ENCODE measurements at regions not wholly inside any gene's neighbourhood (a gene's known extent, or its start where the extent isn't known, plus 50 kb on each side); places are given as distances from the start of the nearest gene placed in this dataset.
"Not testable (repeated sequence)": the region's sequence is repeated elsewhere in the genome, so short reads cannot be mapped to it uniquely, and the experiment has no call there.

- Histone ChIP-seq H3K4me3 (ENCODE audit: insufficient read depth, low read depth, low read length) (peak overlapping the region; percentile 64), H3K4ac (ENCODE audit: low read depth, low read length) (peak overlapping the region; percentile 99), H3K14ac (replicated peaks; ENCODE audit: low read depth, low read length) (peak overlapping the region; percentile 99), H2BK20ac (ENCODE audit: low read depth, low read length) (peak overlapping the region; percentile 91; the same call in 1 of the 2 replicates), H3K23ac (ENCODE audit: low read depth, low read length) (peak overlapping the region; percentile 99), H3K18ac (ENCODE audit: low read depth, low read length) (peak overlapping the region; percentile 99), H3K56ac (ENCODE audit: extremely low read depth, insufficient read depth, low read length) (peak overlapping the region; percentile 90), H2AK5ac (ENCODE audit: low read depth, low read length) (peak overlapping the region; percentile 98), H3K4me2 (ENCODE audit: low read depth, low read length) (peak overlapping the region; percentile 31), H3K9ac (ENCODE audit: low read depth, low read length) (peak overlapping the region; percentile 100), H4K91ac (ENCODE audit: insufficient read depth, low read depth, low read length) (peak overlapping the region; percentile 94), H3K27ac (ENCODE audit: insufficient read depth, low read length) (peak overlapping the region; percentile 97), H4K5ac (ENCODE audit: low read depth, low read length) (peak overlapping the region; percentile 99), H4K8ac (ENCODE audit: low read depth in 2 of 2, low read length in 2 of 2) (peak overlapping the region; percentile 89 to 99), H2BK15ac (ENCODE audit: low read depth, low read length) (peak overlapping the region; percentile 68; the same call in 1 of the 3 replicates), H3K36me3 (ENCODE audit: control insufficient read depth, insufficient read depth, low read length) (peaks cover 10% of the 10 kb centered on the region), H2BK120ac (ENCODE audit: low read depth, low read length) (peak overlapping the region; percentile 96), H2BK5ac (ENCODE audit: low read depth, low read length, poor library complexity, severe bottlenecking) (peak overlapping the region; percentile 98), H3K4me1 (ENCODE audit: control insufficient read depth, insufficient read depth, low read length) (peaks cover 19% of the 10 kb centered on the region)
- CTCF ChIA-PET; H4K20me1 ChIP-seq (ENCODE audit: insufficient read depth, low read length); H3K79me1 ChIP-seq (ENCODE audit: low read depth in 1 of 2, low read length in 2 of 2); H2AK9ac ChIP-seq (replicated peaks; ENCODE audit: low read depth, low read length, poor library complexity); H3K9me3 ChIP-seq (ENCODE audit: control insufficient read depth, insufficient read depth, low read length); H3K9me1 ChIP-seq (ENCODE audit: insufficient read depth, low read length); DNase-seq; H3K27me3 ChIP-seq (ENCODE audit: control insufficient read depth, insufficient read depth, low read length); dilution Hi-C loops (cut with HindIII; ENCODE audit: low sequenced_read_pairs, unreplicated experiment); H2AFZ ChIP-seq (replicated peaks; ENCODE audit: low read length, poor library complexity): not testable (repeated sequence)
- intact Hi-C loops (cut with micrococcal nuclease) (loop anchor here (10.0 kb wide), 1 partner anchor 170 kb away; no protein-coding TSS in a partner anchor), in situ Hi-C loops (cut with MboI; ENCODE audit: low sequenced_read_pairs) (loop anchor here (25.0 kb wide), 1 partner anchor 168 kb away; no protein-coding TSS in a partner anchor)
- POLR2A ChIA-PET (ENCODE audit: unreplicated experiment): interaction anchor here (0.6 kb wide), 1 partner anchor 379 kb away, joined by 3 read pairs; no protein-coding TSS in a partner anchor
- BruUV-seq (replicated peaks): TSS peak; percentile 77
- no CpG with 5 or more reads among the region's 14 CpGs for WGBS, 2 experiments (ENCODE audit: extremely low coverage in 2 of 2, insufficient read length in 1 of 2)
- ATAC-seq (ENCODE audit: low read depth): peak; percentile 6
These were observed 373.7 kb downstream of the BCL2L11 start for GRCh38 chr2:111494288-111494980.

GRCh38 chr2:111494981-111495315 lies 374.2 kb downstream of the BCL2L11 start:
- in situ Hi-C loops (cut with MboI; ENCODE audit: low sequenced_read_pairs) (loop anchor here (25.0 kb wide), 1 partner anchor 167 kb away; no protein-coding TSS in a partner anchor), intact Hi-C loops (cut with micrococcal nuclease) (loop anchor here (10.0 kb wide), 1 partner anchor 170 kb away; no protein-coding TSS in a partner anchor)
- H2BK15ac ChIP-seq (ENCODE audit: low read depth, low read length): 0 out of 3 replicates have a peak overlapping the region, but pooled peaks have one; percentile 68
- H3K56ac ChIP-seq (ENCODE audit: extremely low read depth, insufficient read depth, low read length): peak overlapping the region; percentile 90; the same call in 1 of the 2 replicates
- H2AK9ac ChIP-seq (replicated peaks; ENCODE audit: low read depth, low read length, poor library complexity); POLR2A ChIA-PET (ENCODE audit: unreplicated experiment); H3K9me3 ChIP-seq (ENCODE audit: control insufficient read depth, insufficient read depth, low read length); dilution Hi-C loops (cut with HindIII; ENCODE audit: low sequenced_read_pairs, unreplicated experiment); BruUV-seq (replicated peaks); H2BK20ac ChIP-seq (ENCODE audit: low read depth, low read length); DNase-seq; H4K20me1 ChIP-seq (ENCODE audit: insufficient read depth, low read length); H3K27me3 ChIP-seq (ENCODE audit: control insufficient read depth, insufficient read depth, low read length); H3K36me3 ChIP-seq (ENCODE audit: control insufficient read depth, insufficient read depth, low read length); H2AFZ ChIP-seq (replicated peaks; ENCODE audit: low read length, poor library complexity); CTCF ChIA-PET; H3K9me1 ChIP-seq (ENCODE audit: insufficient read depth, low read length); H3K79me1 ChIP-seq (ENCODE audit: low read depth in 1 of 2, low read length in 2 of 2): not testable (repeated sequence)
- peak overlapping the region; percentile 97 for H3K27ac ChIP-seq (ENCODE audit: insufficient read depth, low read length)
- peak; percentile 37 for ATAC-seq (ENCODE audit: low read depth)
- H3K4me1 ChIP-seq (ENCODE audit: control insufficient read depth, insufficient read depth, low read length): peaks cover 19% of the 10 kb centered on the region
- H3K4ac ChIP-seq (ENCODE audit: low read depth, low read length): peak overlapping the region; percentile 99
- peak overlapping the region; percentile 89 to 99; a peak in 2 of 4 replicates for H4K8ac ChIP-seq (ENCODE audit: low read depth in 2 of 2, low read length in 2 of 2)
- peak overlapping the region; percentile 100 for H3K9ac ChIP-seq (ENCODE audit: low read depth, low read length)
- no CpG with 5 or more reads among the region's 7 CpGs for WGBS, 2 experiments (ENCODE audit: extremely low coverage in 2 of 2, insufficient read length in 1 of 2)
- H2BK5ac ChIP-seq (ENCODE audit: low read depth, low read length, poor library complexity, severe bottlenecking): peak overlapping the region; percentile 98
- H3K4me2 ChIP-seq (ENCODE audit: low read depth, low read length): peak overlapping the region; percentile 31; the same call in 1 of the 2 replicates
- H3K23ac ChIP-seq (ENCODE audit: low read depth, low read length): peak overlapping the region; percentile 99
- peak overlapping the region; percentile 64 for H3K4me3 ChIP-seq (ENCODE audit: insufficient read depth, low read depth, low read length)
- peak overlapping the region; percentile 99 for H4K5ac ChIP-seq (ENCODE audit: low read depth, low read length)
- H3K14ac ChIP-seq (replicated peaks; ENCODE audit: low read depth, low read length): peak overlapping the region; percentile 99
- H4K91ac ChIP-seq (ENCODE audit: insufficient read depth, low read depth, low read length): peak overlapping the region; percentile 94; the same call in 1 of the 2 replicates
- peak overlapping the region; percentile 99 for H3K18ac ChIP-seq (ENCODE audit: low read depth, low read length)
- peak overlapping the region; percentile 96 for H2BK120ac ChIP-seq (ENCODE audit: low read depth, low read length)
- H2AK5ac ChIP-seq (ENCODE audit: low read depth, low read length): peak overlapping the region; percentile 98; the same call in 1 of the 2 replicates
